Heart left ventricle (tissue), 16 donors: ENCODE measurements at regions not wholly inside any gene's neighbourhood (a gene's known extent, or its start where the extent isn't known, plus 50 kb on each side); places are given as distances from the start of the nearest gene placed in this dataset.

Experiments used
- ATAC-seq, 4 donors: fragments of 200-7000 bp; cut with Tn5 transposase; one replicate each; pipeline ENCODE4 v1.9.1; 2020 to 2022; ENCODE audit warnings: moderate library complexity in 4 of 4, mild to moderate bottlenecking in 3 of 4, moderate number of reproducible peaks in 1 of 4
- DNase-seq, 5 donors: peaks; one replicate each; pipeline ENCODE4 v3.0.0-alpha.2; 2020
- H3K27ac ChIP-seq, 12 donors: fragments of 200-600 bp; sonication (generic) in 4 of 12; one replicate each; pipeline versions ENCODE4 v1.5.0 to v1.8.0; 2016 to 2022; ENCODE audit warnings: mild to moderate bottlenecking in 2 of 12
- H3K27me3 ChIP-seq, 9 donors: fragments of 200-600 bp; sonication (generic) in 2 of 9; one replicate each; pipeline versions ENCODE4 v1.5.1 to v1.8.0; 2016 to 2022; ENCODE audit warnings: mild to moderate bottlenecking in 3 of 9
- H3K36me3 ChIP-seq, 9 donors: fragments of 200-600 bp; sonication (generic) in 2 of 9; one replicate each; pipeline versions ENCODE4 v1.5.0 to v1.8.0; 2018 to 2022; ENCODE audit warnings: mild to moderate bottlenecking in 2 of 9
- H3K4me1 ChIP-seq, 12 donors: fragments of 200-600 bp; sonication (generic) in 4 of 12; one replicate each; pipeline versions ENCODE4 v1.5.0 to v1.8.0; 2016 to 2022; ENCODE audit warnings: mild to moderate bottlenecking in 3 of 12
- H3K4me3 ChIP-seq, 12 donors: fragments of 200-600 bp; sonication (generic) in 4 of 12; one replicate each; pipeline versions ENCODE4 v1.5.0 to v1.8.0; 2017 to 2022; ENCODE audit warnings: mild to moderate bottlenecking in 9 of 12, moderate library complexity in 4 of 12
- H3K9me3 ChIP-seq, 12 donors: fragments of 200-600 bp; sonication (generic) in 4 of 12; one replicate each; pipeline versions ENCODE4 v1.5.0 to v1.8.0; 2016 to 2022; ENCODE audit warnings: mild to moderate bottlenecking in 1 of 12
- CTCF ChIP-seq, 12 donors: fragments of 200-600 bp; sonication (generic) in 4 of 12; IDR thresholded peaks; one replicate each; pipeline versions ENCODE4 v1.5.0 to v1.8.0; 2018 to 2022; ENCODE audit warnings: antibody characterized with exemption in 12 of 12, mild to moderate bottlenecking in 5 of 12
- POLR2A ChIP-seq, 2 donors: fragments of 450-650 bp; IDR thresholded peaks; one replicate each; pipeline ENCODE4 v1.6.1; 2017; ENCODE audit warnings: antibody characterized with exemption in 2 of 2, mild to moderate bottlenecking in 2 of 2, moderate library complexity in 2 of 2
- WGBS, 4 donors: extraction: QIAGEN DNeasy Blood & Tissue Kit in 2 of 4; methylation state at CpG; one replicate each; pipeline versions ENCODE4 v1.1.5 to v1.1.7; 2013 to 2018; 5-methylcytosine and 5-hydroxymethylcytosine counted together
- intact Hi-C, 10 donors: fragments of 100-400 bp; cut with DNase I; formaldehyde crosslinking; loops; one replicate each; pipeline versions ENCODE4 v1.11.1 to v1.14.2; 2022
- donor health status: ischemic (EF 13 %, LVEDD 7.1; RV severe dilation, severe dysfunction).
- donor health status: healthy with polysubstance abuse.
- donor health status: DM: no; HTN: yes; CAD: no.
- donor health status: DM: no; HTN: no; CAD: no.
- donor health status: ischemic (EF 25% LVEDD 6.9; RV normal size, moderate dysfunction).
- donor health status: ischemic (EF 25% LVEDD 5.7; RV mildly dilated, moderate dysfunction).
- donor health status: healthy.
- donor health status: DM: yes; HTN: yes; CAD: no.
- donor health status: ischemic (EF 35%, LVEDD 5.7; RV mildly dilated, moderate dysfunction).
- donor health status: nonischemic (EF 11% LVEDD 7.7; RV severe dilation, severe dysfunction).
- donor health status: DM: yes; HTN: yes; CAD: no.
- donor health status: PGD.
- donor health status: ischemic (EF 29% LVEDD 5.4; RV normal size, mild dysfunction).
- donor health status: nonischemic (EF 23%, LVEDD 6.1; RV moderate dilation, normal function).

- Histone ChIP-seq H3K4me3 (no peak overlapping the region), H3K27me3 (no peaks in the 10 kb centered on the region), H3K9me3 (no peaks in the 10 kb centered on the region), H3K27ac (no peak overlapping the region), H3K4me1 (peaks cover 0 to 20% (median 0%) of the 10 kb centered on the region in 12 donors), H3K36me3 (no peaks in the 10 kb centered on the region)
- 32 to 41% (median 35%) methylated on average over 4 of the region's 4 CpGs for WGBS, 4 donors
- intact Hi-C loops: loop anchor here in 2 of 10 donors (5.0 kb wide), 2 partner anchors 52 to 173 kb away; partner anchors contain the start of gene XPO1 (in 1 of the 2)
- TF ChIP-seq POLR2A (IDR thresholded peaks at IDR 0.05): no peak
- no peak for TF ChIP-seq CTCF (IDR thresholded peaks at IDR 0.05)
- ATAC-seq: no peak
- peak in 1 of 5 donors; percentile 36 for DNase-seq
These were observed 143.1 kb downstream of the FAM161A start for GRCh38 chr2:61710711-61711110.

DNA sequence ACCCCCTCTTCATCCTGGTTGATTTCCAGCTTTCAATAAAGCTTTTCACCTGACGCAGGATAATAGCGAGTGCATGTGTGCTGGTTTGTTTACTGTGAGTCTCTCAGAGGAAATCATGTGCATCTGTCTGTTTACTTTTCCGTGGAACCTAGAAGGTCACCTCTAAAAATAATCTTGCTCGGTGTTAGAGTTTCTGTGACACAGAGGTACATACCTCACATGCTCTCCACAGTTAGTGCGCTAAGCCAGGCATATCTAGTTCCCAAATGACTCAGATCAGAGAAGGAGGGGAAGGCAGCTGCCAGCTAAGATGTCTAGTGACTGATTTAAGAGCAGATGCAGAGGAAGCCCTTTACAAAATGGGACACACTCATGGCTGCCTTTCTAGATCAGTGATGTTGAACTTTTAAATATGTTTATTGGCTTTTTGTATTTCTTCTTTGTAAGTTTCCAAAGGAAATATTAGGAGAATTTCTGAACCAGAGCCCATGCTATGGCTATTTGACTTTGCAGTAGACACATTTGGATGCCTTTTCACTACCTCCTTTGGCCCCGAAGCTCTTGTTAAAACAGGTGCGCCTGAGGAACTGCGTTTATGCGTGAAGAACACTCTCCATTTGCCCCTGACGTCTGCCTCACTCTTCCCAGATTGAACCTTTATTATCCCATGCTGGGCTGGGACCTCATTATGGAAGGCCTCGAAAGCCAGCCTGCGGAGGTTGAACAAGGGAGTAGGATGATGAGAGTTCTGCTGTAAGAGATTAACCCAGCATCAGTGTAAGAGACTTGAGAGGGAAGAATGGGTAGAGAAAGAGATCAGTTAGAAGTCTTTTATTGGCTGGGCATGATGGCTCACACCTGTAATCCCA, 145.6 kb downstream of the FAM161A start:
- Histone ChIP-seq H3K36me3 (no peaks in the 10 kb centered on the region), H3K4me3 (no peak overlapping the region), H3K27me3 (no peaks in the 10 kb centered on the region), H3K27ac (peak overlapping the region; percentile 55 to 91 (median 69)), H3K9me3 (no peaks in the 10 kb centered on the region), H3K4me1 (peaks cover 0 to 9% (median 0%) of the 10 kb centered on the region in 12 donors)
- TF ChIP-seq CTCF (IDR thresholded peaks at IDR 0.05) (no peak), POLR2A (IDR thresholded peaks at IDR 0.05) (peak in 1 of 2 donors; percentile 36)
- ATAC-seq (peak; percentile 95 to 97 (median 95)), DNase-seq (peak in 1 of 5 donors; percentile 69)
- 55 to 64% (median 63%) methylated on average over 12 of the region's 12 CpGs for WGBS, 4 donors
- intact Hi-C loops: loop anchor here in 1 of 10 donors (5.0 kb wide), 2 partner anchors 54 to 171 kb away; partner anchors contain the start of gene XPO1

GRCh38 chr2:61705625-61706024, 148.2 kb downstream of the FAM161A start:
- peaks cover 0 to 9% (median 0%) of the 10 kb centered on the region in 12 donors for H3K4me1 ChIP-seq
- H3K9me3 ChIP-seq: no peaks in the 10 kb centered on the region
- no peak for TF ChIP-seq POLR2A (IDR thresholded peaks at IDR 0.05)
- TF ChIP-seq CTCF (IDR thresholded peaks at IDR 0.05): no peak
- intact Hi-C loops: loop anchor here in 1 of 10 donors (5.0 kb wide), 2 partner anchors 57 to 168 kb away; partner anchors contain the start of gene XPO1
- H3K36me3 ChIP-seq: no peaks in the 10 kb centered on the region
- no peak for DNase-seq
- no peak for ATAC-seq
- H3K27ac ChIP-seq: no peak overlapping the region
- no peak overlapping the region for H3K4me3 ChIP-seq
- WGBS, 4 donors: 84 to 93% (median 89%) methylated on average over 5 of the region's 5 CpGs
- H3K27me3 ChIP-seq: no peaks in the 10 kb centered on the region

GRCh38 chr2:61704364-61704763, 149.5 kb downstream of the FAM161A start:
- no peak overlapping the region for H3K27ac ChIP-seq
- H3K9me3 ChIP-seq: no peaks in the 10 kb centered on the region
- no peak overlapping the region for H3K4me3 ChIP-seq
- H3K27me3 ChIP-seq: no peaks in the 10 kb centered on the region
- H3K36me3 ChIP-seq: no peaks in the 10 kb centered on the region
- ATAC-seq (no peak), DNase-seq (no peak)
- intact Hi-C loops: no loop called here
- 73 to 82% (median 76%) methylated on average over 2 of the region's 2 CpGs for WGBS, 4 donors
- H3K4me1 ChIP-seq: peaks cover 0 to 9% (median 0%) of the 10 kb centered on the region in 12 donors
- no peak for TF ChIP-seq CTCF (IDR thresholded peaks at IDR 0.05)
- TF ChIP-seq POLR2A (IDR thresholded peaks at IDR 0.05): no peak
